GM12872 (cell line): ENCODE measurements at regions not wholly inside any gene's neighbourhood (a gene's known extent, or its start where the extent isn't known, plus 50 kb on each side); places are given as distances from the start of the nearest gene placed in this dataset.

Experiments
- TF ChIP-seq, protein P1 (sequence below): IDR thresholded peaks from 3 replicates; pipeline ENCODE4 v1.5.1; 2011; ENCODE audit warnings: low read depth, mild to moderate bottlenecking, low read length, moderate library complexity; ENCODE audit not compliant: insufficient read depth

DNA sequence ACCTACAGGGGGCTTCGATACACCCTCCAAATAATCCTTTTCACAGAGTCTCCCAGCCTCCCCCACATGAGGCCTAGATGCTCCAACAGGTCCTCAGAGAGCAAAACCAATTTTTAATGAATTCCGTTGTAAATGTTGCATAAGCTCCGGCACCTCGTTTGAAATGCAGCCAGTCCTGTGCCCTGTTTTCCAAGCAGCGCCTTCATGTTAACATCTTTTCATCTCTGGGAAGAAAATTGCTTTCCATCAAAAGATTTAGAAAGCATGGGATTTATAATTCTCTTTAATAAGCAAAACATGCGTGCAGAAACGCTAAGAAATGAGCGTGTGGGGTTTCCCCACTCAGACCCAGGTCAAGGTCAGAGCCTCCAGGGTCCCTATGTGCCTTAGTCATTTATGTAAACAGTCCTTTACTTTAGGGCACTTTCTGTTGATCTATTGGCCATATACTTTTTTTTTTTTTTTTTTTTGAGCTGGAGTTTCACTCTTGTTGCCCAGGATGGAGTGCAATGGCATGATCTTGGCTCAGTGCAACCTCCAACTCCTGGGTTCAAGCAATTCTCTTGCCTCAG lies 177.5 kb upstream of the S1PR3 start:
- TF ChIP-seq, protein P1, sequence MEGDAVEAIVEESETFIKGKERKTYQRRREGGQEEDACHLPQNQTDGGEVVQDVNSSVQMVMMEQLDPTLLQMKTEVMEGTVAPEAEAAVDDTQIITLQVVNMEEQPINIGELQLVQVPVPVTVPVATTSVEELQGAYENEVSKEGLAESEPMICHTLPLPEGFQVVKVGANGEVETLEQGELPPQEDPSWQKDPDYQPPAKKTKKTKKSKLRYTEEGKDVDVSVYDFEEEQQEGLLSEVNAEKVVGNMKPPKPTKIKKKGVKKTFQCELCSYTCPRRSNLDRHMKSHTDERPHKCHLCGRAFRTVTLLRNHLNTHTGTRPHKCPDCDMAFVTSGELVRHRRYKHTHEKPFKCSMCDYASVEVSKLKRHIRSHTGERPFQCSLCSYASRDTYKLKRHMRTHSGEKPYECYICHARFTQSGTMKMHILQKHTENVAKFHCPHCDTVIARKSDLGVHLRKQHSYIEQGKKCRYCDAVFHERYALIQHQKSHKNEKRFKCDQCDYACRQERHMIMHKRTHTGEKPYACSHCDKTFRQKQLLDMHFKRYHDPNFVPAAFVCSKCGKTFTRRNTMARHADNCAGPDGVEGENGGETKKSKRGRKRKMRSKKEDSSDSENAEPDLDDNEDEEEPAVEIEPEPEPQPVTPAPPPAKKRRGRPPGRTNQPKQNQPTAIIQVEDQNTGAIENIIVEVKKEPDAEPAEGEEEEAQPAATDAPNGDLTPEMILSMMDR = no peak

- TF ChIP-seq, protein P1 = no peak
Observed at GRCh38 chr9:88814577-88814976, 176.7 kb upstream of the S1PR3 start.

GRCh38 chr9:88816141-88816540 lies 175.1 kb upstream of the S1PR3 start:
- TF ChIP-seq, protein P1 = no peak

DNA sequence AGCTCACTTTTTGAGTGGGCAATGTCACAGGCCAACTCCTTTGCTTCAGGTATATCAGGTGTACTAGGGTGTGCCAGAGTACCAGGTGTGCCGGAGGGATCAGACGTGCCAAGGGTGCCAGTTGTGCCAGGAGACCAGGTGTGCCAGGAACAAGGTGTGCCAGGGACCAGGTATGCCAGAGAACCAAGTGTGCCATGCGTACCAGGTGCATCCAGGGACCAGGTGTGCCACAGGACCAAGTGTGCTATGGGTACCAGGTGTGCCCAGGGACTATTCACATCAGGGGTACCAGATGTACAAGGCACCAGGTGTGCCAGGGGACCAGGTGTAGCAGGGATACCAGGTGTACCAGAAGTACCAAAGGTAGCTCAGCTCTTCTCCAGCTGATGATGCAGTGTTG lies 174.7 kb upstream of the S1PR3 start:
- TF ChIP-seq, protein P1 = no peak

DNA sequence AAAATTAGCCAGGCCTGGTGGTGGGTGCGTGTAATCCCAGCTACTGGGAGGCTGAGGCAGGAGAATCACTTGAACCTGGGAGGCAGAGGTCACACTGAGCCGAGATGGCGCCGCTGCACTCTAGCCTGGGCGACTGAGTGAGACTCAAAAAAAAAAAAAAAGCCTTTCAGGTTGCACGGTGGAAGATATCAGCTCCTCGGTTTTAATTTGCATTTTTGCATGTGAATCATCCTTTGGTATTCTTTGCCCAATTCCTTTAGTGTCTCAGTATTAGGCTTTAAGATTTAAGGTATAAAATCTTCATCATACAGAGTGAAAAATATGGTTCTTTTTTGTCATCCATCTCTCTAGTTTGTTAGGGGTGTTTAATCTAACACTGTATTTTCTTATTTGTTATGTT lies 173.6 kb upstream of the S1PR3 start:
- TF ChIP-seq, protein P1 = no peak

DNA sequence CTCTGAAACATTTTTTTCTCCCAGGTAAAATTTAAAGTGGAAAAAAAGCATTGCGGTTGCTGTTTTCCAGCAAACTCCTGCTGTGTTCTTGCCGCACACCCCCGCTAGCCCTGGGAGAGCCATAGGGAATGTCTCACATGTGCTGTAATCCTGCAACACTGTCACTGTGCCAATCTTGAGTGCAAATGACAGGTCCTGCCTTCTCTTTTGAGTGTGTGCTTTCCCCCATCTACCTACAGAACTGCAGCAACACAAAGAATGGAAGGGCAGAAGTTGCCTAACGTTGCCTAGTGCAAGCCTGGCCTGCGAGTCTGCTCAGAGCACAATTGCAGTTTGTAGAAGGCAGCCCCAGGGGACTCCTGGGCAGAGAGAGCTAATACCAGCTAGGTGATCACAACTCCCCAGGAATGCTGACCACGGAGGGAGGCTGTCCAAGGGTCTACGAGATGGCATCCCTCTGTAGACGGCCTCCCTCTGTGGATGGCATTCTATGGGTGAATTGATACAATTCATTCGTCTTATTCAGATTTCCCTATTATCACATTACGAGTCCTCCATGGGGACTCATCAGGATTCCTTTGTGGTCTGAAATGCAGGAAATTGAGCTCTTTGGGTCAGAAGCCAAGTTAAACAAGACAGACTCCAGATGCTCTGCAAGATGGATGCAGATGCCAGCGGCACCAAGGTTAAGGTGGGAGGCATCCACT lies 172.6 kb upstream of the S1PR3 start:
- TF ChIP-seq, protein P1 = no peak

DNA sequence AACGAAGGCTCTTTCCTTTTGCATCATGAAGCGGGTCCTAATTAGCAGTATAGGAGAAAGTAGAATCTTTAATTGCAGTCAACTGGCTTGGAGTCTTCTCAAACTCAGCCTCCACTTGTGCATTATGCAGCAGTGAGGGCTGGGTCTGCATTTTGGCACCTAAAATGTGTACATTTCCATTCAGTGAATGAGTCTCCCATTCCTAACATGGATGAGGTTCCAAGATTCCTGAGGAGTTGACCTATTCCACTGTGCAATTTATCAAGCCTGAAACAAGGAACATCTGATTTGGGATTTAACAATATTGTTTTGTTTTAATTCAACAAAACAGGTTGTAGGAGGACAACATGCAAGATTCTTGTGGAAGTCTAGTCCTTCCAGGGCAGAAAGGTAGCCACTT lies 171.8 kb upstream of the S1PR3 start:
- TF ChIP-seq, protein P1 = no peak
